Non-pigmented ciliary epithelial cell (primary cell): ENCODE measurements at regions not wholly inside any gene's neighbourhood (a gene's known extent, or its start where the extent isn't known, plus 50 kb on each side); places are given as distances from the start of the nearest gene placed in this dataset.
A peak's percentile ranks its signal among the peaks of the same experiment; 100 is the strongest.
"Not testable (repeated sequence)": the region's sequence is repeated elsewhere in the genome, so short reads cannot be mapped to it uniquely, and the experiment has no call there.

ENCODE experiments used
- DNase-seq: peaks from one replicate; pipeline ENCODE4 v3.0.0-alpha.2; 2010; ENCODE audit warnings: low read depth

DNA sequence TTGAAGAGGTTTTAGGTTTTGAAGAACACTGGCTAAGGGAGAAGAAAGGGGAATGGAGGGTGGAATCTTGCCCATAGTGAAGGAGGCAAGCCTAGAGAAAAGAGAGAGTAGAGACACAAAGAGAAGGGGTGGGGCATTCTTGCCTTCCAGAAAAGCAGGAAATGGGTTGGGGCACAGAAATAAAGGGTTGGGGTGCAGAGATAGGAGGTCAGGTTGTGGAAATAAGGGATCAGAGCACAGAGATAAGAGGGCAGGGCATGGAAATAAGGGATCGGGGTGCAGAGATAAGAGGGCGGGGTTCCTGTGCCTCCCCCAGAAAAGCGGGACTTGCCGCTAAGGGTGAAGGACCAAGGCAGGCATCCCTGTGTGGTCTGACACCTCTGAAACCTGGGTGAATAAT lies 69.9 kb downstream of the ALG1L2 start:
- not testable (repeated sequence) for DNase-seq

DNA sequence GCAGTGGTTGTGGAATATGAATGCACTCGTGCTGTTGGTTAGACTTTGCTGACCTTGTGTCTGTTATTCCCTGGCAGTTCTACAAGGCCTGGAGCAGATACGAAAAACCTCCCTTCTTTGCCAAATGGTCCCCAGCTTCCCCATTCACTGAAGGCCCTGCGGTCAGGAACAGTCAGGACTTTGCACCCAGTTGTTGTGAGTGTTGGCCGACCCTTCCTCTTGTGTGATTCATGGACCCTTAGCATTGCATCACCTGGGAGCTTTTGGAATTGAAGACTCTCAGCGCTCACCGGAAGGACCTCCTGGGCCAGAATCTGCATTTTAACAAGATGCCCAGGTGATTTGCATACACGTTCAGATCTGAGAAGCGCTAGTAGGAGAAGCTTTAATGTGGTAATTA lies 71.6 kb downstream of the ALG1L2 start:
- not testable (repeated sequence) for DNase-seq

DNA sequence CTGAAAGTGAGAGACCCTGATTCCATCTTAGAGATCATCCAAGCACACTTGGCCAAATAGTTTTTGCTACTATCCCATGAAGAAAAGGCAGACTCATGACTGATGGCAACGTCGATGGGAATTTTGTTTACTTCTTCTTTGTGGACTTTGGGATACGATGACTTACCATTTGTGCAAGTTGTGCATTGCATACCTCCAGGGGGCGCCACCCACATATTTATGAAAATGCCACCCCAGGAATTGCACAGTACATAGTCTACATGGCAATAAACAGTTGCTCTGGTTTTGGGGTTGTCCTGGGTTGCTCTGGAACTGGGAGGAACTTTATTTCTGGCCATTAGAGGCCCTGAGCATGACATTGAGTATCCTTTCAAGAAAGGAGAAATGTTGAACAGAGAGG lies 73.8 kb downstream of the ALG1L2 start:
- not testable (repeated sequence) for DNase-seq

DNA sequence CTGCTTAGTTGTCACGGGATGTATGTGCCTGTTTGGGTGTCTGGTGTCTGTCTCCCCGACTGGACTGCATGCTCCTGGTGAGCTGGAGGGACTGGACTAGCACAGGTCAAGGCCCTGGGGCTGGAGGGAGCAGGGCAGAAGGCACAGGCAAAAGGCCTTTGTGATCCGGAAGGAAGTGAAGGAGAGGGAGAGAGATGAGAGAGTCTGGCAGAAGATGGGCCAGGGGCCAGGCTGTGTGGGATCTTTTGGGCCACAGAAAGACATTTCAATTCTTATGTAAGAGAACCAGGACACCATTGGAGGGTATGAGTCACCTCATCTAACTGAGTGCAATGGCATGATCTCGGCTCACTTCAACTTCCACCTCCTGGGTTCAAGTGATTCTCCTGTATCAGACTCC lies 85.2 kb downstream of the ALG1L2 start:
- DNase-seq = not testable (repeated sequence)

DNA sequence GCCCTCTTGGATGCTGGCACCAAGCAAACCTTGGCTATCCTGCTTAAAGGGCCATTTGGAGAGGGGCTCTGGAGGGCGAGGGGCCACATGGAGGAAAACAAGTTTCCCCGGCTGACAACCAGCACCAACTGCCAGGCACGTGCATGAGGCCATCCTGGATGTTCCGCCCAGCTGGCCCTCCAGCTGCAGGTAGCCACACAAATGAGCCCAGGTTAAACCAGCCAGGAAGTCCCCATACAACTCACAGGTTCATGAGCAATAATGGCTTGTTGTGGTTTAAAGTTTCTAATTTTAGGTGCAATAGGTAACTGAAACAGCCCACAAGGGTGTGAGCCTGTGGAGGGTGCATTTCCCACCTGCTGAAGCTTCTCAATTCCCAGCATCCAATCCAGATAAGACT lies 93.6 kb downstream of the ALG1L2 start:
- DNase-seq = not testable (repeated sequence)

DNA sequence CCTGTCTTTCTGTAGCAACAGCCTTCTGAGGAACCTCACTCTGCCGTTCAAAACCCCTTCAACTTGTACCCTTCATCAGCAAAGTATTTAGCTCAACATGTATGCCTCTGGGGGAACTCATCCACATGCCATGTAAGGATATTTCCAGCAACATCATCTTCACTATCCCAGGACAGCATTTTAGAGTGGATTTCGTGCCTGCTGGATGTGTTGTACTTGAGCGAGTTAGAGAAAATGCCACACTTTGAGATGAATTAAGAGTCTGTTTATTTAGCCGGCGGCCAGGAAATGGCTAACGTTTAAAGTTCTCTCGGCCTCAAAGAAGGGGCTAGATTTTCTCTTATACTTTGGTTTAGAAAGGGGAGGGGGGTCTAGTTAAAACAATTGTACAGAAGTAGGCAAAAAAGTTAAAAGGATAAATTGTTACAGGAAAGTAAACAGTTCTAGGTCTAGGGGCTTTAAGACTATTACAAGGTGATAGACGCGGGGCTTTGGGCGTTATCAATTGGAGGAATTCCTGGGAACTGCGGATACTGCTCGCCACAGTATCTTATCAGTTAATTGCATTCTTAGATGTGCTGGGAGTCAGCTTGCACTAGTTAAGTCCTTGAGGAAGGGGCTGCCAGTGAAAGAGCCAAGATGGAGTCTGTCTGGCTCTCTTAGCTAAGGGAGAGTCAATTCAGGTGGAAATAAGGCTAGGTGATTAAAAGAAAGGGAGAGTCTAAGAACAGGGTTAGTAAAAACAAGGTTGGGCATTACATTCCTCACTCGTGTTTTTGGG lies 95.0 kb downstream of the ALG1L2 start:
- not testable (repeated sequence) for DNase-seq

DNA sequence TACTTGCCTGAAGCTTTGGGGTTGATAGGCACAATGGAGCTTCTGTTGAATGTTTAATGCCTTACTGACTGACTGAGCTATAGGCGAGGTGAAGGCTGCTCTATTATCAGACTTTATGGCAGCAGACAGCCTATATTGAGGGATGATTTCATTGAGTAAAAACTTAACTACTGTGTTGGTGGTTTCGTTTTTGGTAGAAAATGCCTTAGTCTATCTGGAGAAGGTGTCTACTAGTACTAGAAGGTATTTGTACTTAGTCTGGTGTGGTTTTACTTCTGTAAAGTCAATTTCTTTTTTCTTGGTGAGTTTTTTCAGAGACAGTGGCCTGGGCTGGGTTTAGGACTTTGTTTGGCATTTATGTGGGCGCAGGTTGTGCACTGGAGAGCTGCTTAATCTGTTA lies 97.2 kb downstream of the ALG1L2 start:
- DNase-seq = not testable (repeated sequence)

DNA sequence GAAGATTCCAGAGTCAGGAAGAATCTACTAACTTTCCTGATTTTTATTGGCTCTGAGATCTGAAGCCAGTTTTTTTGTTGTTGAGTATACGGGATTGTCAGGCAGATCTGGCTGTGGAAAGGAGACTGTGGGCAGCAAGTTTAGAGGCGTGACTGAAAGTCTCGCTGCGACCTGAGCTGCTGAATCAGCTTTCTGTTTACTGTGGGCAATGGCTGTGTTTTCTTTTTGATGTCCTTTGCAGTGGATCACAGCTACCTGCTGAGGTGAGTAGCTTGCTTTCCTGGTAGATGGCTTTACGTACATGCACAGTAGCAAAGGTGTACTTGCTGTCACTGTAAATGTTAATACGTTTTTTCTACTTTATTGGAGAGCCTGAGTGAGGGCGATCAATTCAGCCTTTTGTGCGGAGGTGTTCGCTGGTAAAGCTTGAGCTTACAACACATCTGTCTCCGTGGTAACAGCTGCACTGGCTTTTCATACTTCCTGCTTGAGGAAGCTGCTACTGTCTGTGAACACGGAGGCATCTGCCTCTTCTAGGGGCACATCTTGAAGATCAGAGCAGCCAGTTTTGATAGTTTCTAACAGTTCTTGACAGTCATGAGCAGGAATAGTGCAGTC lies 97.8 kb downstream of the ALG1L2 start:
- DNase-seq = not testable (repeated sequence)

DNA sequence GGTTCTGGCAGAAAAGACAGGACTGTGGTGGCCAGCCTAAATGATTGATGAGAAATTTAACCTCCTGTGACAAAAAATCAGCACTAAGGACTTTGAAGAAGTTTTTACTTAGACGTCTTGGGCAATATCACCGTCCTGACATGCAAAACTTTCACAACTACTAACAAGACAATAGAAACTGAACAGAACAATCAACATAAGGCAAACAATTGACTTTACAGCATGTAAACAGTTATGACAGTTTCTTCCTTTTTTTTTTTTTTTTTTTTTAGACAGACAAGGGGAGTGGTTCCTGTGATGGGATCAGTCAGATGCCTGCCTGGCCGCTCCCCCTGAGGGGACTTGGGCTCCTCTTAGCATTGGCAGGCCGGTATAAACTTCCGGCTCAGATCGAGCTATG lies 100.8 kb downstream of the ALG1L2 start:
- DNase-seq = not testable (repeated sequence)

DNA sequence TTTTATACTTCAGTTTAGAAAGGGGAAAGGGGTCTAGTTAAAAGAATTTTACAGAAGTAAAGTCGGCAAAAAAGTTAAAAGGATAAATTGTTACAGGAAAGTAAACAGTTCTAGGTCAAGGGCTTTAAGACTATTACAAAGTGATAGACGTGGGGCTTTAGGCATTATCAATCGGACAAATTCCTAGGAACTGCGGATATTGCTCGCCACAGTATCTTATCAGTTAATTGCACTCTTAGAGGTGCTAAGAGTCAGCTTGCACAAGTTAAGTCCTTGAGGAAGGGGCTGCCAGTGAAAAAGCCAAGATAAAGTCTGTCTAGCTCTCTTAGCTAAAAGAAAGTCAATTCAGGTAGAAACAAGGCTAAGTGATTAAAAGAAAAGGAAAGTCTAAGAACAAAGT lies 102.1 kb downstream of the ALG1L2 start:
- not testable (repeated sequence) for DNase-seq

DNA sequence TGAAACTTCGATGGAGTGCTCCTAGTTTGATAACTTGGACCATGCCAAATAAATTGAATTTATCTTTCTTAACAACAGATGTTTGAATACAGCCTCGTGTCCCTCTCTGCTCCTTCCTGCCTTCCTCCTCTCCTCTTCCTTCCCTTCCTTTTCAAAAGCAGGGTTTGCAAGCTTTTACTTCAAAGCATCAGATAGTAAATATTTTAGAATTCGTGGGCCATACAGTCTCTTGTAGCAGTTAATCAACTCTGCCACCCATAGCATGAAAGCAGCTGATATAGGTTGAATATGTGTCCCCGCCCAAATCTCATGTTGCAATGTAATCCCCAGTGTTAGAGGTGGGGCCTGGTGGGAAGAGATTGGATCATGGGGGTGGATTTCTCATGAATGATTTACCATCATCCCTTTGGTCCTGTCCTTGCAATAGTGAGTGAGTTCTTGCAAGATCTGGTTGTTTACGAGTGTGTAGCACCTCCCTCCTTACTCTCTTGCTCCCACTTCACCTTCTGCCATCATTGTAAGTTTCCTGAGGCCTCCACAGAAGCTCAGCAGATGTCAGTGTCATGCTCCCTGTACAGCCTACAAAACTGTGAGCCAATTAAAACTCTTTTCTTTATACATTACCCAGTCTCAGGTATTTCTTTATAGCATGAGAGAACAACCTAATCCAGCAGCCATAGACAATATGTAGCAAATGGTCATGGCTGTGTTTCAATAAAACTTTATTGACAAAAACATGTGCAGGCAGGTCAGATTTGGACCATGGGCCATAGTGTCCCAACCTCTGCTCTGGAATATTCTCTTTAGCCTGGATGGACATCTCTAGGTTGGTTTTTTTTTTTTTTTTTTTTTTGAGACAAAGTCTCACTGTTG lies 102.8 kb downstream of the ALG1L2 start:
- not testable (repeated sequence) for DNase-seq

DNA sequence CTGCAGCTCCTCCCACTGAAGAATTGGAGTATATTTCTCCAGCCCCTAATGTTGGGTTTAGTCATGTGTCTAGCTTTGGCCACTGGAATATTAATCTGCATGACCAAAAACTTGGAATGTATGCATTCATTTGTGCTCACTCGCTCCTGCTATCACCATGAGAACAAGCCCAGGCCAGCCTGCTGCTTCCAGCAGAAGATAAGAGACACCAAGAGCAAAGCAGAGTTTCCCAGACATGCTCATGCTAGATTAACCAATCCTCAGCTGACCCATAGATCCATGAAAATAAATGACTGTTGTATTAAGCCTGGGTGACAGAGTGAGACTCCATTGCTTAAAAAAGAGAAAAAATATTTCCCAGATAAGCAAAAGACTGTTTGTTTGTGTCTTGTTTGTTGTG lies 119.6 kb downstream of the ALG1L2 start:
- DNase-seq = peak; percentile 13

DNA sequence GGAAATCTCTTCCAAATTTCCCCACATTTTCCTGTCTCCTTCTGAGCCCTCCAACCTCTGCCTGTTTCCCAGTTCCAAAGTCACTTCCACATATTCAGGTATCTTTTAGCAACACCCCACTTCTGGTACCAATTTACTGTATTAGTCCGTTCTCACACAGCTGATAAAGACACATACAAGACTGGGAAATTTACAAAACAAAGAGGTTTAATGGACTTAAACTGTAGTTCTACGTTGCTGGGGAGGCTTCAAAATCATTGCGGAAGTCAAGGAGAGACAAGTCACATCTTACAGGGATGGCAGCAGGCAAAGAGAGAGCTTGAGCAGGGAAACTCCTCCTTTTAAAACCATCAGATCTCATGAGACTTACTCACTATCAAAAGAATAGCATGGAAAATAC lies 122.0 kb downstream of the ALG1L2 start:
- DNase-seq = not testable (repeated sequence)

DNA sequence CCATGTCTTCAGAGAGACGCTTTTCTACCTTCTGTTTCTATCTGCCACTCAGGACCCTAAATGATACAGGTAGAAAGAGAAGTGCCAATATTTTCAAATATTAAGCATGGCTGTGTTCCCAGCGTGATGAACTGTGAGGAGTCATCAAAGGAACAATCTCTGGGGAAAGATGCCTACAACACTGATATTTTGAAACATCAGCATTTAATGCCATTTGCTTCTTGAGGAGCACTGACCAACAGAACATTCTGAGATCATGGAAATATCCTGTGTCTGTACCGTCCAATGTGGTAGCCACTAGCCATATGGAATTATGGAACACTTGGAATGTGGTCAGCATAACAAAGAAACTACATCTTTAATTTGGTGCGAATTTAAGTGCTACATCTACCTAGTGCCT lies 117.9 kb upstream of the COL6A5 start:
- DNase-seq = no peak

DNA sequence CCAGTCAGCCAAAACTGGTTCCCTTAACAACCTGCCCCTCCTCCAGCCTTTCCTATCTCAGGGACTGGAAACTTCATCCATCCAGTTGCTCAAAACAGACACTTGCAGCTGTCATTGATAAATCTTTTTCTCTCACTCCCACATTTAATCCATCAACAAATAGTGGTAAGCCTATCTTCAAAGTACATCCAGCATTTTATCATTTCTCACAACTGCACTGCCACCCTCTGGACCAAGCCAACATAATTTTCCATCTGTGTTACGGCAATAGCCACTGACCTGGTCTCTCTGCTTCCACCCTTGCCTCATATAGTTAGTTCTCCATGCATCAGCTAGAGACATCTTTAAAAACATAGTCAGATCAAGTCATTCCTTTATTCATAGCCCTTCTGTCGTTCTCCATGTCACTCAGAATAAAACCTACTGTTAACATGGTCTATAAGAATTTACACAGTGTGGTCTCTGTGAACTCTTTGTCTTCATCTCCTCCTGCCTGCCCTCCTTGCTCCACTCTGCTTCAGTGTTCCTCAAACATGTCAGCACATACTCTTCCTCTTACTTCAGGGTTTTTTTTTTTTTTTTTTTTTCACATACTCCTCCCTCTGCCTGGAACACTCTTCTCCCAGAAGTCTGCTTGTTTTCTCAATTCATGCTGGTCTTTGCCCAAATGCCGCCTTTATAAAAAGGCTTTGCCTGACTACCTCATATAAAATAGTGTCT lies 102.5 kb upstream of the COL6A5 start:
- DNase-seq = no peak

DNA sequence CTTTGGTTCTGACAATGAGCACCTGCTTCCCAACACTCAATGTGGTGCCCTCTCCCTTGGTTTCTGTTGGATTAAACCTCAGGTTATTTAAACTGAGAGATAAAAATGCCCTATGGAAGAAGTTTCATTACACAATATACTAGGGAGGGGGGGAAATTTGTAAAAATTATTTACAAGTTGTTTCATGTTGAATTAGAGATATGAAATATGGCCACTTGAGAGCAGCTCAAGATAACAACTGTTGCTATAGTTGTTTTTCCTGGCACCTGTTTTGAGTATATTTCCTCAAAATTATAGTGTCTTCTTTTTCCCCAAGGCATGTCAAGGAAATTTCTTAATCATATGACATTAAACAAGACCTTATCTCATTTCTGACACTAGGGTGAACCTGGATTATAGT lies 101.7 kb upstream of the COL6A5 start:
- DNase-seq = no peak

DNA sequence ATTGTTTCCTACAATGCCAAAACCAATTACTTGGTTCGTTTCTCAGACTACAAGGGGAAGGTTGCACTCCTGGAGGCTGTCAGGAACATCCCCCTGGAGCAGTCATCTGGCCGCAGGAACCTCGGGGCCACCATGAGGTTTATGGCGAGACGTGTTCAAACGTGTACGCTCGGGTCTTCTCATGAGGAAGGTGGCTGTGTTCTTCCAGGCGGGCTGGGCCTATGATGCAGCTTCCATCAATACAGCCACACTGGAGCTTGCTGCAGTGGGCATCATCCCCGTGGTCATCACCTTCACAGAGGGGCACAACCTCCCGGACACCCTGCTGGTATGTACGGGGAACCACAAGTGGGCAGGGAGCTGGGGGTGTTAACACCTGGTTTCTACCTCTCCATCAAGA lies 94.5 kb upstream of the COL6A5 start:
- DNase-seq = no peak

DNA sequence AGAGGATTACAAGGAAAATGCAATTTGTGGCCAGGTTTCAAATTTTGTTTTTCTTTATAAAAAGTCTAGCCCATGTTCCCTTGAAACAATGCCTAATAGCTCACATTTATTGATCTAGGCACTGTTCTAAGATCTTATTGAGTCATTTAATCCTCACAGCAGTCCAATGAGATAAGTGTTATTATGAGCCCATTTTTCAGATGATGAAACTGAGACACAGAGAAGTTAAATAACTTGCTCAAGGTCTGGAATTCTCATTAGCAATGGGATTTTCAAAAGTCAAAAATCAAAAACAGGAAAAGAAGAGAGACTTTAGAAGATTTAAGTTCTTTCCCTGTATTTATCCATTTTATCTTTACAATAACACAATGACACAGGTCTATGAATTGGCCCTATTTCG lies 90.0 kb upstream of the COL6A5 start:
- DNase-seq = no peak

DNA sequence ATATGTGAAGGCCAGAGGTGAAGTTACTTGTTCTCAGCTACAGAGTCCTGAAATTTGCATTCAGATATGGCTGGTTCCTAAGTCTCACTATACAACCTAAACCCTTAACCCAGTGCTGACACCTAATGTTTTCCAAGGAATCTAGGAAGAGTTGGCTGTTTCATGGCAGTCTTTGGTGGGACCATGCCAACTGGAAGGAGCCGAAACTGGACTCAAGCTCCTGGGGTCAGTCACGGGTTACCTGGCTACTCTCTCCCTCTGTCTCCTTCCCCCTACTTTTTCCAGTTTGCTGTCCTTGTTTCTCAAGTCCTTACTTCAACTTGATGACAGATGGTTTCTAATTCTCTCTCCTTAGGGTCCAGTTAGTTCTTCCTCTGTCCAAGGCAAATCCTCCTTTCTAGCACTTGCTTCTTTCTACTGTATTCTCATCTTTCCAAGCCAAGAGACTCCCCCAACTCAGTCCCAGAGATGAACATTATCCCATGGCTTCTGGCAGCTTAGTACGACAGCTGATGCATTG lies 88.6 kb upstream of the COL6A5 start:
- DNase-seq = no peak

DNA sequence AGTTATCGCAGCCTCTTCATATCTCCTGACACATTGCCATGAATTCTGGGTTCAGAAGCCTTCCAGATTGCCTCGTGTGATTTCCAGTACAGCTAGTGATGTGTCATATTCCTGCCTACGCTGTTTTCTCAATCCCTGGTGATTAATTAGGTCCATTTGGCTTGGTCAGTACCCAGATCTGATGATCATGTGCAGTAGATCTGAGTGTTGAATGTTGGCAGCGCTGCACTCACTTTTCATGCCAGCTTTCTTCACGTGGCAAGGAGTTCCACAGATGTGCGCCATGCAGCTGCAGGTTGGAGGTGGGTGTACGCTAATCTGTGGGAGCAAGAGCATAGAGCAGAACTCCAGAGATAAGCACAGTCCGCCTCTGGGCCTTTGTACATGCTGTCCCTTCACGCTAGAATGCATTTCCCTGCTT lies 86.9 kb upstream of the COL6A5 start:
- DNase-seq = no peak

DNA sequence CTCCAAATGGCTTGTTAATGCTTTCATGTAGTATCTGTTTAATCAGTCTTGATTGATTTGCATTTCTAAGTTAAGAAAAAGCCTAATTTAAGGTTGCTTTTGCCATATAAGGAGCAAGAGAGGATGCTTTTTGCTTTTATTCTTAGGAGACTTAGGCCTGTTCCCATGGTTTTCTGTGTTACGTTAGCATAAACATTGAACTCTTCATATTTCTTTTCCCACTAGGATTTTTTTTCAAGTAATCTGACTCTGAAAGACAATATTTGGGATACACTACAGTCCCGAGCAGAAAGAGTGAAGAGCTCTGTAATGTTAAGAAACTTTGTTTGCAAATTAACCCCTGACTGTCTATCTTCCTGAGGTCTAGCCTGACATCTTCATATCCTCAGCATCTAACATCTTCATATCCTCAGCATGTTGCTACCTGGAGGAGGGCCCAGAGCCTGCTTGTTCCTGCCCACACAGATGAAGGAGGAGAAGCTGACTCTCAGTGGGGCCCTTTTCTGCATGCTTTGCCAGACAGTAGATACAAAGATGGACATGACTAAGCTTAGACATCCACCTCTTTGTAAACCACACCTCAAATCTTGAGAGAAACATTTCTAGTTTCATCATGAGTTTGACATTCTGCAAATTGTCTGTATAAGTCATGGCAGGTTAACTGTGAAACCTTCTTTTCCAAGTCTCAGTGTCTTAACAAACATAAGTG lies 86.2 kb upstream of the COL6A5 start:
- no peak for DNase-seq
